OCI-LY3 (cell line): ENCODE measurements at regions not wholly inside any gene's neighbourhood (a gene's known extent, or its start where the extent isn't known, plus 50 kb on each side); places are given as distances from the start of the nearest gene placed in this dataset.

ENCODE experiments used
- H2AFZ ChIP-seq: fragments of 200-600, 300-600 bp; shearing (Covaris generic); 2 replicates; pipeline ENCODE4 v1.6.0; 2014; ENCODE audit warnings: antibody characterized with exemption, low read depth, low read length
- H3K27ac ChIP-seq: fragments of 200-600, 300-600 bp; sonication (generic); 2 replicates; pipeline ENCODE4 v1.5.1; 2014; ENCODE audit warnings: mild to moderate bottlenecking, low read length, moderate library complexity, mixed read lengths
- H3K27me3 ChIP-seq: fragments of 200-600, 300-600 bp; sonication (generic); 2 replicates; pipeline ENCODE4 v1.6.1; 2014; ENCODE audit warnings: low read depth, low read length, mixed read lengths
- H3K36me3 ChIP-seq: fragments of 200-600, 300-600 bp; sonication (generic); replicated peaks from 2 replicates; pipeline ENCODE3; 2014; ENCODE audit warnings: low read depth, low read length, mixed read lengths
- H3K4me1 ChIP-seq: fragments of 300-600, 200-600 bp; sonication (generic); 2 replicates; pipeline ENCODE4 v1.6.1; 2014; ENCODE audit warnings: low read length, mixed read lengths
- H3K4me2 ChIP-seq: fragments of 200-600, 300-600 bp; sonication (generic); 2 replicates; pipeline ENCODE4 v1.6.1; 2014; ENCODE audit warnings: low read length, mixed read lengths
- H3K4me3 ChIP-seq: fragments of 300-600, 200-600 bp; sonication (generic); 2 replicates; pipeline ENCODE4 v1.5.1; 2014; ENCODE audit warnings: antibody characterized with exemption, mild to moderate bottlenecking, low read length, moderate library complexity
- H3K79me2 ChIP-seq: fragments of 300-600, 200-600 bp; shearing (Covaris generic); 2 replicates; pipeline ENCODE4 v1.6.1; 2014; ENCODE audit warnings: mild to moderate bottlenecking, low read length, mixed read lengths
- H3K9ac ChIP-seq: fragments of 300-600, 200-600 bp; shearing (Covaris generic); 2 replicates; pipeline ENCODE4 v1.6.0; 2014; ENCODE audit warnings: mild to moderate bottlenecking, low read length, moderate library complexity
- H3K9me3 ChIP-seq: fragments of 200-600, 300-600 bp; shearing (Covaris generic); 2 replicates; pipeline ENCODE4 v1.6.1; 2014; ENCODE audit warnings: low read length, mixed read lengths; ENCODE audit not compliant: insufficient read depth
- H4K20me1 ChIP-seq: fragments of 200-600, 300-600 bp; sonication (generic); 2 replicates; pipeline ENCODE4 v1.6.1; 2016; ENCODE audit warnings: low read length, mixed read lengths; ENCODE audit not compliant: insufficient read depth
- CTCF ChIP-seq: fragments of 200-600, 300-600 bp; sonication (generic); IDR thresholded peaks from 2 replicates; pipeline ENCODE4 v1.5.1; 2014; ENCODE audit warnings: antibody characterized with exemption, low read length, low read depth
- EZH2phosphoT487 ChIP-seq: fragments of 200-600 bp; shearing (Covaris generic); IDR thresholded peaks from 2 replicates; pipeline ENCODE4 v1.6.1; 2018; ENCODE audit warnings: antibody characterized with exemption, mixed run types, low read depth

DNA sequence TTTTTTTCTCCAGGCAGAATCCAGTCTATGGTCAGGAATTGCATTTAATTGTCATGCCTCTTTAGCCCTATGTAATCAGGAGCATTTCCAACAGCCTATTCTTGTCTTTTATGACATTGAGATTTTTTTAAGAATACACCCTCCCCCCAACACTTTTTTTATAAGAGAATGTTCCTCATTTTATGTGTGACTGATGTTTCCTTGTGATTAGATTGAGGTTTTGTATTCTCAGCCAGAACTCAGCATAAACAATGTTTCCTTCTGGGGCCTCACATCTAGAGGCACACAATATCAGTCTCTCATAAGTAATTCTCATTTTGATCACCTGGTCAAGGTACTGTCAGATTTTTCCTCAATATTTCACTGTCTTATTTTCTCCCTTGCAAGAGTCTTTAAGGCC, 193.4 kb upstream of the PDE1C start:
- peaks cover 27% of the 10 kb centered on the region for H3K4me1 ChIP-seq
- no peaks in the 10 kb centered on the region for H3K9me3 ChIP-seq
- no peak overlapping the region for H2AFZ ChIP-seq
- no peaks in the 10 kb centered on the region for H3K27me3 ChIP-seq
- no peaks in the 10 kb centered on the region for H3K36me3 ChIP-seq
- no peaks in the 10 kb centered on the region for H3K79me2 ChIP-seq
- no peak overlapping the region for H3K4me2 ChIP-seq
- H3K27ac ChIP-seq = no peak overlapping the region
- TF ChIP-seq CTCF = no peak
- TF ChIP-seq EZH2phosphoT487 = no peak
- no peak overlapping the region for H3K9ac ChIP-seq
- H4K20me1 ChIP-seq = no peaks in the 10 kb centered on the region
- no peak overlapping the region for H3K4me3 ChIP-seq

DNA sequence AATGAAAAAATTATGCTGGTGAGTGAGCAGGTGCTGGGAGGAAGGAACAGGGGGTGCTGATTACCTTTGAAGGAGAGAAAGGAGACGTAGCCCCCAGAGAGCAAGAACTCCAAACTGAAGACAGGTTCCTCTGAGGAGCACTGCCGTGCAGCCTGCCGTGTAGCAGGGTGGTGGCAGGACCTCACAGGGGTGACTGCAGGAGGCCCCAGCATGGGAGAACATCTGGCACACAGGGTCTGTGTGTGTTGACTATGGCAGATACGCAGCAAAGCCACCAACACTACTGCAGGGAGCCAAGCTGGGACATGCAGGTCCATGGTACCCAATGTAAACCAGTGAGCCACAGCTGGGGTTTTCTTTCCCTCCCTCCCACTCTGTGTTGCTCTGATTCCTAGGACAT, 192.1 kb upstream of the PDE1C start:
- Histone ChIP-seq H3K27me3 (no peaks in the 10 kb centered on the region), H2AFZ (no peak overlapping the region), H3K4me3 (no peak overlapping the region), H3K4me2 (no peak overlapping the region), H3K9me3 (no peaks in the 10 kb centered on the region), H3K36me3 (no peaks in the 10 kb centered on the region), H4K20me1 (no peaks in the 10 kb centered on the region), H3K9ac (no peak overlapping the region), H3K27ac (no peak overlapping the region), H3K79me2 (no peaks in the 10 kb centered on the region), H3K4me1 (peaks cover 27% of the 10 kb centered on the region)
- TF ChIP-seq EZH2phosphoT487 (no peak), CTCF (no peak)

DNA sequence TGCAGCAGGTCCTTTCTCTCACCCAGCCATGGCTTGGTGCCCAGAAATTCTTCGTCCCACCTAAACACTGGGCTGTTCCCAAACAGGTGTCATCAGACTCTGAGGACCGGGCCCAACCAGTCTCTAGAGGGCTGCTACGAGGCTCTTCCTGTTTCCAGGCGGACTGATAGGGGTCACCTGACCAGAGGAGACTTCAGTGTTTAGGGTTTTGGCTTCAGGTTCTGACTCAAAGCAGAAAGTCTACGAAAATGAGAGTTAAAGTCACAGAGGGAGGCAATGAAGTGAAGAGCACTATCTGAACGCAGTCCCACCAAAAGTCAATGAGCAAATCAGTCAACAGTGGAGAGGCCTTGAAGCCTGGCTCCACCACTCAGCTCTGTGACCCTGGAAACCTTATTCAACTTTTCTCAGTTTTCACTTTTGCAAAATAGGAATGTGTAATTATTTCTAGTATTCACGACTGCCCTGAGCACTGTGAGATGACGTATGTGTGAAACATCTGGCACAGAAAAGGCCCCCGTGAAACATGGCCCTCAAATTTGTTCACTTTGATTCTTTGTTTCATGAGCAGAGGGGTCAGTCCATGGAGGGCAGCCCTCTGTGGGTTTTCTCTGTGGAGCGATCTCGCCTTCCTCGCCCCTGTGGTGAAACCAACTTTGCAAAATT, 189.9 kb upstream of the PDE1C start:
- no peaks in the 10 kb centered on the region for H3K79me2 ChIP-seq
- peaks cover 37% of the 10 kb centered on the region for H3K4me1 ChIP-seq
- peak overlapping the region; percentile 22; the same call in 1 of the 2 replicates for H3K9ac ChIP-seq
- no peaks in the 10 kb centered on the region for H4K20me1 ChIP-seq
- H2AFZ ChIP-seq = peak overlapping the region; percentile 73
- H3K27me3 ChIP-seq = no peaks in the 10 kb centered on the region
- peak overlapping the region; percentile 54 for H3K4me3 ChIP-seq
- no peaks in the 10 kb centered on the region for H3K36me3 ChIP-seq
- no peaks in the 10 kb centered on the region for H3K9me3 ChIP-seq
- peak overlapping the region; percentile 80 for H3K27ac ChIP-seq
- TF ChIP-seq EZH2phosphoT487 (no peak), CTCF (no peak)
- H3K4me2 ChIP-seq = peak overlapping the region; percentile 71

DNA sequence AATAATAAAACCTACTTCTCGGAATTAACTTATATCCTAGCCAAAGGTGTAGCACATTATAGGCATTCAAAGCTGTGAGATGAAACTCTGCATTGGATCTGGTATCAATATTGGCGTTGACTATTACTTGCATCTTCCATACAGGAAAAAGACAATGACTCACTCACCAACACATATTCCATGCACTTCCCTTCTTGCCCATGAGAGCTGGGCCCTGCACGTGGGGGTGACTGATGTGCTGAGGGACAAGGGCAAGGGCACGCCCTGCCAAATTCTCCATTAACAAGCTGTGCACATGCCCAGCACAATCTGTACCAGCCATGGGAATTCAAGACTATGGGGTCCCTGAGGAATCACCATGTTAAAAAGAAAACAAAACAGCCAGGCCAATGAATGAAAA, 188.1 kb upstream of the PDE1C start:
- H4K20me1 ChIP-seq = no peaks in the 10 kb centered on the region
- H3K9me3 ChIP-seq = no peaks in the 10 kb centered on the region
- H3K79me2 ChIP-seq = no peaks in the 10 kb centered on the region
- H3K27me3 ChIP-seq = no peaks in the 10 kb centered on the region
- no peak overlapping the region for H3K4me3 ChIP-seq
- no peak overlapping the region for H3K9ac ChIP-seq
- no peaks in the 10 kb centered on the region for H3K36me3 ChIP-seq
- H3K4me1 ChIP-seq = peaks cover 41% of the 10 kb centered on the region
- TF ChIP-seq EZH2phosphoT487 = no peak
- TF ChIP-seq CTCF = no peak
- H3K27ac ChIP-seq = no peak overlapping the region
- no peak overlapping the region for H3K4me2 ChIP-seq
- no peak overlapping the region for H2AFZ ChIP-seq
